Kidney glomerular epithelial cell (primary cell): ENCODE measurements at regions not wholly inside any gene's neighbourhood (a gene's known extent, or its start where the extent isn't known, plus 50 kb on each side); places are given as distances from the start of the nearest gene placed in this dataset.

Experiments
- DNase-seq: peaks from one replicate; lab custom pipeline; 2025; lab: John Stamatoyannopoulos, UW

- DNase-seq: no peak
Measured at GRCh38 chr5:97591781-97592180, 408.7 kb upstream of the RIOK2 start.

GRCh38 chr5:97600486-97600885 is 417.4 kb upstream of the RIOK2 start:
- DNase-seq: no peak

DNA sequence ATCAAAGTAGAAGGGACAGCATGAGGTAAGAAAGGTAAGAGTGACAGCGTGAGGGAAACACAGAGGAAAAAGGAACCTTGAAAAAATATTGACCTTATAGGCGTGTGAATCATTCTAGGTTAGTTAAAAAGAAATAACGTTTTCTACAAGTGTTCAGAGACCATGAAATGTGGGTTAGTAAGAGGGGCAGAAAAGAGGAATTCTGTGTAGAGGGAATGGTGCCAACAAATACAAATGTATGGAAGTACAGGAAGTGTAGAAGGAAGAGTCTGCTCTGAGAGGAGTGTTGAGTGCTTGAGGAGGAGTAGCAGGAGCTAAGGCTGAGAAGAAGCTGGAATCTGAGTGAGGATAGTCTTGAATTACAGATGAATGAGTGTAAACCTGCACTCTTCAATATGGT is 418.6 kb upstream of the RIOK2 start:
- DNase-seq: peak; percentile 40

DNA sequence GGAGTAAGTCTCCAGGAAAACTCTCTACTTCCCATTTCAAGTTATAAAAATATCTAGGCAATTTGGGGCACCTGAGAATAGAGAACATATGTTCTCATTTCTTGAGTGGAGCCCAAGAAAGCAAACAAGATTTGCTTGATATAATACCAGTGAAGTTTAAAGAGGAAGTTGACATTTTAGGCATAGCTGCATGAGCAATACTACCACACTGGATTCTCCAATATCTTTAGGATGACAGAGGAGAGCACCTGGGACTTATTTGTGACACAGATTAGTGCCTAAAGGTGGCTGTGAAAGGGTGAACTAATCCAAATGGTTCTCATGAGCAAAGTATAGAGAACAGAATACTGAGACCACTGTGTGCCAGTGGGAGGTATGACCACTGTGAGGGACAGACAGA is 423.5 kb upstream of the RIOK2 start:
- no peak for DNase-seq

GRCh38 chr5:97608501-97608900 is 425.5 kb upstream of the RIOK2 start:
- DNase-seq: no peak

GRCh38 chr5:97618721-97619120 is 435.7 kb upstream of the RIOK2 start:
- no peak for DNase-seq

DNA sequence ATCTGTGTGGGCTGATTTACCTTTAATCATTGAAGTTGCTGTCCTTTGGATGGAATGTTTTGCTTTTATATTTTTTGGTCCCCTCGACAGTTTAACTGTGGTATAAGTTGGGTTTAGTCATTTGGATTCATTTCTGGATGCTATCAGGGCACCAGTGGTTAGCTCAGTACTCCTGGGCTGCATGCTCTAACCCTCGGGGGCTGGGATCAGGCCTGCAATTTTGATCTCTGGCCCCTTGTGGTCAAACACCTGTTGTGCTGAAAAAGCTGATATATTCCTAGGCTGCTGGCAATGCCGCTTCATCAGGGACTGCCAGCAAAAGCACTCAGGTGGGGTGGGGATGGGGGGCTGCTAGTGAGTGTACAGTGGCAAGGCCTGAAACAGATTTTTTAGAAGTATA is 440.4 kb upstream of the RIOK2 start:
- no peak for DNase-seq

DNA sequence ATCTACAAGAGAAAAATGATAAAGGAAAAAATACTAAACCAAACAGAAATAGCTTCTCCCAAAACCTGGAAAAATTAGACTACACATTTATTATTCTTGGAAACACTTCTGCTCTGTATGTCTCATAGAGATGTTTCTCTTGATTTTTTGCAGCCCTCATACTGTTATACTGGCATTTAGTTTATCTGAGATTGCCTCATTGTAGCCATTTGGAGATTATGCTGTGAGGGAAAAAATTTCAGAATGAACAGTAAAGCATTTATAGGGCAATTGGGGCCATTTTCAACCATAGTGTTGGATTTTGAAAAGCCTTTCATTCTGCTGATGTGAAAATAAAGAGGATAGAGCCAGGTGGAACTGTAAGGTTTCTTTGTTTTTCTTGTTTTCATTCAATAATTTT is 441.8 kb upstream of the RIOK2 start:
- no peak for DNase-seq

DNA sequence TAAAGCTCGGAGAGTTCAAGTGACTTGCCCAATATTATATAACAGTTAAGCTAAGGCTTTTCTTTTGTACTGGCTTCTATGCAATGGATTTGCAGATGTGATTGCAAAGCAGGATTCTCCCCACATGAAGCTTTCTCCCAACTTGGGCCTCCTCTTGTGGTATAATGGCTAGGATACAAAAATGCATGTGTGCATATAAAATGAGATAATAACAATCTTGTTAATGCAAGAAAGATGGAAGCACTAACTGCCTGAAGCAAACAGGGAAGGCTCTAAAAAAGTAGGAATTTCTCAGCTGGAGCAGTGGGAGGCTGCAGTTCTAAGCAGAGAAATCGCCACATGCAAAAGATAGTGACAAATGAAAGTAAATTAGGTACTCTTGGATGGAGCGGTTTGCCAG is 444.2 kb upstream of the RIOK2 start:
- no peak for DNase-seq

GRCh38 chr5:97628031-97628430 is 445.0 kb upstream of the RIOK2 start:
- DNase-seq: no peak

GRCh38 chr5:97628807-97629206 is 445.8 kb upstream of the RIOK2 start:
- DNase-seq: no peak

GRCh38 chr5:97629276-97629675 is 446.2 kb upstream of the RIOK2 start:
- DNase-seq: no peak

- no peak for DNase-seq
Measured at GRCh38 chr5:97635553-97635952, 452.5 kb upstream of the RIOK2 start.

DNA sequence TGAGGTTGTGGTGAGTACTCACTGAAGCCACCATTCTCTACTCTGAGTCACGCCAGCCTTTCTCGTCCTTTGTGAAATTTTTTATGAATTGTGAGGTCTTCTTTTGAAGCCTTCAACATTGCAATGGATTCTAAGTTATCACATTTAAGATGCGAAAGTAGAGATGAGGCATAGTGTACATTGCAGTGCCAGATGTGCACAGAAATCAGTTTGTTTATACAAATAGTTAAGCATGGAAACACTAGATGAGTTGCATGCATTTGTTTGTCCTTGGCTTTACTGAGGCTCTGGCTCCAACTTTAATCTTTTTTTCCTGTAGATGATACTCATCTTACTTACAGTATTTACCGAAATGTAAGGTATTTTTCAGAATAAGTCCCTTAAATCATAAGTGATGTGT is 453.7 kb upstream of the RIOK2 start:
- DNase-seq: no peak

DNA sequence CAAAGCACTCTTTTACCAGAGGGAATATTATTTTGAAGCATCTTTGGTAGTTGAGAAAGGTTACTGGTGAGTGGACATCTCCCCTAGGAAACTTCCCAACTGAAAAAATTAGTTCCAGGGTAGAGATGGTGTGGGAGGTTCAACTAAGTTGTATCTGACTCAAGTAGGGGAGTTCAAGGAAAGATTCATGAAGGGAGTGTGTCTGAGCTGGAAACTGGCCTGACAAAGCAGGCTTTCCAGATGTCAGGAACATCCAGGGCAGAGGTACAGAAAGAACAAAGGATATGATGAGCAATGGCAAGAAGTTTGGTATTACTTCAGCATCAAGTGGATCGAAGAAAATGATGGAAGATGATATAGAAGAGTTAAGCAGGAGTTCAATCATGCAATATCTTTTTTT is 458.0 kb upstream of the RIOK2 start:
- DNase-seq: no peak

- no peak for DNase-seq
Measured at GRCh38 chr5:97644206-97644605, 461.2 kb upstream of the RIOK2 start.

DNA sequence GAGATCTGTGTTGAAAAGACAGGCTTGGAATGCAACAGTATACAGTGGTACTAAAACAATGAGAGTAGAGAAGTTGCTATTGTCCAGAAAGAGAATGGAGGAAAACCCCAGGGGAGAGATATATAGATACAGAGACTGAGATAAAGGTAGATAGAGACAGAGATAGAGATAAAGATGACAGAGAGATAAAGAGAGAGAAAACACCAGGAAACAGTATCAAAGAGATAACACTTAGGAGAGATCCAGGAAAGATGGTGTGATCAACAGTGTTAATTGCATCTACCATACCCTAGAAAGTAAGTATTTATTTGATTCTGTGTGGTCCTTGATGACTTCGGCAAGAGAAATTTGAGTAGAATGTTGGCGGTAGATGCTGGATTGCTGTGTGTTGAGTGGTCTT is 461.8 kb upstream of the RIOK2 start:
- DNase-seq: no peak

GRCh38 chr5:97657239-97657638 is 474.2 kb upstream of the RIOK2 start:
- DNase-seq: no peak

GRCh38 chr5:97658116-97658900 is 475.3 kb upstream of the RIOK2 start:
- no peak for DNase-seq

- DNase-seq: no peak
Measured at GRCh38 chr5:97666783-97667182, 483.7 kb upstream of the RIOK2 start.

- DNase-seq: no peak
Measured at GRCh38 chr5:97670447-97670846, 487.4 kb upstream of the RIOK2 start.

DNA sequence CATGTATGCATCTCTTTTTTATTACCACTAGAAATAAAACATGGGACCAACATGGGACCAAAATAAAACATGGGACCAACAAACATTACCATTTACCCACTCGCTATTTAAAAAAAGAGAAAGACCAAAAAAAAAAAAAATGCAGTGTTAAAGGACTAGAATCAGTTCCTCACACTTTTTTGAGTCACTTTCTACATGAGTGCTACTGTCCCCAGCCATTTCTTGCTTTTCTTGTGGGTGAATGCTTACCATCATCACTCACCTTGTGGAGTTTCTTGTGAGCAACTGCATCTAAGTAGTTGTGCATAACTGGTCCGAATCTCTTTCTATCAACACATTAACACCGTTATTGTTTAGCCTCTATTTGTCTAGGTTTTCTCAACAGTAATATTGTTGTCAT is 493.6 kb upstream of the RIOK2 start:
- no peak for DNase-seq

DNA sequence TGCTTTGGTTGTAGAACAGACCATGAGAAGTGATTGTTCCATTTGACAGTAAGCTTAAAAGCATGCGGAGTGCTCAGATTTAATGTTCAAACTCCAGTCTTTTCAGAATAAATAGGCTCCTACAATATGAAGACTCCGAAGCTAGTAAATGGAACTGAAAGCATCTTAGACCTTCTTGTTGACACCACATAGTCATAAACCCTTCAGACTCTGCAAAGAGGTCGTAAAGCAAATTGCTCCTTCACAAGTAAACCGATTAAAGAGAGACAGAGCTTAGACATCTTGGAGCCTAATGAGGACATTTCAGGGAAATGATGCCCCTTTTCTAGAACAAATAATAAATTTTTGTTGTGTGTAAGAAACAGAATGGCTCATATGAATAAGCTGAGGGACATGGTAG is 511.0 kb upstream of the RIOK2 start:
- DNase-seq: no peak

GRCh38 chr5:97714424-97714823 is 531.4 kb upstream of the RIOK2 start:
- DNase-seq: no peak
